Middle frontal gyrus (tissue), 1 donor: ENCODE measurements at regions not wholly inside any gene's neighbourhood (a gene's known extent, or its start where the extent isn't known, plus 50 kb on each side); places are given as distances from the start of the nearest gene placed in this dataset.
"Not testable (repeated sequence)": the region's sequence is repeated elsewhere in the genome, so short reads cannot be mapped to it uniquely, and the experiment has no call there.

Experiments used
- DNase-seq: peaks from one replicate; pipeline ENCODE4 v3.0.0-alpha.2; 2015; ENCODE audit warnings: low spot score; ENCODE audit errors: extremely low spot score

DNA sequence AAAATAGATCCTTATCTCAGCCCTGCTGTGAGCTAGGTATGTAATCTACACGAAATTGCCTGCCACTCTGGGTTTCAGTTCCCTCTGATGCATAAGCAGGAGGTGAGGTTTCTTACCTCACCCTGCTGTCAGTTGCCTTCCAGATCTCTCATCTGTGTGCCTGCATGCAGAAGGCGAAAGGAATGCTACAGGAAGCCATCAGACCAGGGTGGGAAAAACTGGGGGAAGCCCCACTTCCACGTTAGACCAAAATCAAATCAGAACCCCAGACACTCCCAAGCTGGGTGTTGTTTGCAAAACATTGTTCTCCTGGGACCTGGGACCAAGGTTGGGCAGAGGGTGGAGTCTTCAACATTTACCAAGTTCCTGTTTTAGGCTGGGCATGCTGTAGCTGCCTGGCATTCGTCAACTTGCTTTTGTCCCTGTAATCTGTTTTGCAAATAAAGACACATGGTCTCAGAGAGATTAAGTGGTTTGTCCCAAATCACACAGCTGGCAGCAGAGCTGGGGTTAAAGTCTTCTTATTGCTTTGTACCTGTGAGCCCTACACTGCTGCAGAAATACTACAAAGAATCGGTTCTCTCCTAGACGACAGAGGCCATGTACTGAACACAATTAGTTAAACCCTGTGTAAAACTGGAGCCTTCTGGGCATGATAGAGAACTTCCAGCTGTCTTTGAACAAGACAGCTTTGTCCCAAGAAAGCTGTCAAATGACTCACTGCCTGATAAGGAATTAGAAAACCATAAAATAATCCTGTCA is 389.7 kb upstream of the RUNX1 start:
- DNase-seq: no peak

DNA sequence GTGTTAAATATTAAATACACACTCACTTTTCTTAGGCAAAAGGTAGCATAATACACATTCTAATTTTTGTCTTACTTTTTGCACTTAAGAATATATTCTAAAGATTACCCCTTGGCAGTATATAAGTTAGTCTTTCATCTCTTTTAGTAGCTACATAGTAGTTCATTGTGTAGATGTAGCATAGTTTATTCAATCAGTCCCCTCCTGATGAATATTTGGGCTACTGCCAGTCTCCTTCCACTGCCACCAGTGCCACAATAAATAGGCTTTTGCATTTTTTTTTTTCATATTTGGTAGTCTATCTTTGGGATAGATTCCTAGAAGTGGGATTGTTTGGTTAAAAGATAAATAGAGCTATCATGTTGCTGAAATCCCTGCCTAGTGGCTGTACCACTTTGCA is 388.8 kb upstream of the RUNX1 start:
- no peak for DNase-seq

DNA sequence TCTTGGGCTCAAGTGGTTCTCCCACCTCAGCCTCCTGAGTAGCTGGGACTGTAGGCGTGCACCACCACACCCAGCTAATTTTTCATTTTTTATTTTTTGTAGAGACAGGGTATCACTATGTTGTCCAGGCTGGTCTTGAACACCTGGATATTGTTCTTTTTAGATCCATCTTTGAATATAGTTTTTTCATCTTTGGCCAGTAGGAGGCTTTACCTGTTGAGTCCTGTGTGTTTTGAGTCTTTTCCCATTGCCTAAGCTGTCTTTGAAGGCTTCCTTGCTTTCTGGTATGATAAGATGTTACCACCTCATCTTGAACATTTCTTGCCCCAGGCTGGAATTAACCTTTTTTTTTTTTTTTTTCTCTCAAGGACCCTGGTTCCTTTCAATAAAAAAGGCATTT is 387.8 kb upstream of the RUNX1 start:
- no peak for DNase-seq

DNA sequence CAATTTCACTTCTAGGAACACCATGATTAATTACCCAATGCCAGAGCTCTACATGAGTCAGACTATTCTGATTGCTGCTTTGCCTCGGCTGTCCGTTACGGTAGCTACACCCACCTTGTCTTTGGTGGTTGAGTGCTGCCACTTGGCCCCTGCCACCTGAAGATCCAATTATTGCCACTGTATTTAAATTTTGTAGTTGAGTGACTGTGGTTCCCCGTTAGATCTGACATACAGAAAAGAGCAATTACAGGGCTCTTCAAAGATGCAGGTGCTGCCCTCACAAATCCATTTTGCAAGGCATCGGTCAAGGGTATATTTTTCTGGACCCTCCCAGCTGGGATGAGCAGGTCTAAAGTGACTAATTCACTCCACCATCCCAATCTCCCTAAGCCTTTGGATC is 383.5 kb upstream of the RUNX1 start:
- not testable (repeated sequence) for DNase-seq

DNA sequence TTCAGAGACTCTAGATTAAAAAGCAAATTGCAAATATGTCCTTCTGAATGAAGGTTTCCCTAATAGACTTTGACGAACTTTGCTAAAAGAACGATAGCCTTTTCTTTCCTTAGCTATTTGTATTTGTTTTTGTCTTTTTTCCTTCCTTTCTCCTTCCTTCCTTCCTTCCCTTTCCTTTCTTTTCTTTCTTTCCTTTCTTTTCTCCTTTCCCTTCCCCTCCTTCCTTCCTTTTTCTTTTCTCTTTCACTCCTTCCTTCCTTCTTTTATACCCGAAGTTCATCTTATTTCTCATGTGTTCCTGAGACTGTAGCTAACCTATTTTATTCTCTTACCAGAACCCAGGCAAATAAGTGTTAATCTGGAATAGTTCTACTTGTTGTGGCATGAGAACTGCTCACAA is 381.2 kb upstream of the RUNX1 start:
- DNase-seq: no peak

DNA sequence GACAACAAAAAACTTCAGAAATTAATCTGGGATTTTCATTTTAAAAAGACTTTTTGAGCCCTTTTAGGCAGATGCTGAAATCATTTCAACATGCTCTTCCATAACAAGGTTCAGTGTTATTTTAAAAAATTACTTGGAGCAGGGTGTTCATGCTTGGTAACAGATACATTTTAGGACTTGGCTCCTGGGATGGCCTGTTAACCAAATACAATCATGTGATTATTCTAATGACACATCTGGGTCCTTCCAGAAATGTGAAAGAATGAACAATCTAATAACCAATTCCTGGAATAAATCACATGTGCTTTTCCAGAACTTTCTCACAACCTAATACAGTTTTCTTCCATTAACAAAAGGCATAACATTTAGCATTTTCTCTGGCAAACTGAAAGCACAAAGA is 379.8 kb upstream of the RUNX1 start:
- no peak for DNase-seq

DNA sequence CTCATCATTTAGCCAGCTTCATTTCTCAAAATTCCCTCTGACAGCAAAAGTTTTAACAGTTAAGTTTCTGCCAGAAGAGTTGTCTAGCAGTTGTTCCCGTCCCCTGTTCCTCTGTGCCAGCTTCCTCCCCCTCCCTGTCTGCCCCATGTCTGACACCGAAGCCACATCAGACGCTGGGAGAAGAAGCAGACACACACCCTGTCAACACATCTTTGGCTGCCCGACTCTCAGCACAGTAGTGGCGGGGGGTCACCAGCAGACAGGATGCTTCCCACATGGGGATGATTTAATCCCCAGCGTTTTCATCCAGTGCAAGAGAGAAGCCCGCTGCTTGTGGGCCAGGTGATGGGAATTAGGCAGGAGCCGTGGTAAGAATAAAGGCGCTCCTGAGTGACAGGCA is 379.4 kb upstream of the RUNX1 start:
- DNase-seq: no peak

DNA sequence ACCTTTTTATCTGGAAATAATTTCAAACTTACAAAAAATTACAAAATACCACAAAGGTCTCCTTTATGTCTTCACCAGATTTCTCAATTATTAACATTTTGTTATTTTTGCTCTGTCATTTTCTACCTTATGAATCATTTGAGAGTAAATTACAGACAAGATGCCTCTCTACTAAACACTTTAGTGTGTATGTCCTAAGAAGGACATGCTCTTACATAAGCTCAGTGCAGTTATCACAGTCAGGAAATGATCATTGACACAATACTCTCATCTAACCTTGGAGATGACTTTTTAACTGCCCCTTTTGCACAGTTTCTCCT is 378.9 kb upstream of the RUNX1 start:
- DNase-seq: no peak

DNA sequence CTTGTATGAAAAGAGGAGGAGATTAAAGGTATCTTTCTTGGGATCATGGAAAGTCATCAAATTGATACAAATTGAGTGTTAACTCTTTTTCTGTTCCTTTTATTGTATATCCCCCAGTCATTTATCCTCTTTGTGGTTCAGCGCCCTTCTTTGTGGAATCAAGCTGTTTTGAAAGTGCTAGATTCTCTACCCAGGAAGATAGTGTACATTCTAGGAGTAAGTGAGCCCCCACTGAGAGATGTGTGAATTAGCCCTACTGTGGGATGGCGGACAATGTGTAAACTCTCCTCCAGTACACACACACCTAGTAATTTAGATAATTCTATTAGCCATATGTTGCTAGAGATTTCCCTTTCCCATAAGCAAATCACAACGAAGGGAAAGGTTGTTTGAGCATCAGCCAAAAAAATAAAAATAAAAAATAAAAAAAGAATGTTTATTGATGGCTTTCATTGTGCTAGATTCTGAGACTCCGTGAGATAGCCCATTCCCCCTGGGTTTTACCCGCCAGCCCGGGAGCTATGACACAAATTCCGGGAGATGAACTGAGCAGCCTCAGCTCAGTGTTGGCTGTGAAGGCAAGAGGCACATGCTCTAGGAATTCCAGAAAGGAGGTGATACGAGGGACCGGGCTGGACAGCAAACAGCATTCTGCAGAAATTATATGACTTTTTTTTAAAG is 378.4 kb upstream of the RUNX1 start:
- DNase-seq: no peak

DNA sequence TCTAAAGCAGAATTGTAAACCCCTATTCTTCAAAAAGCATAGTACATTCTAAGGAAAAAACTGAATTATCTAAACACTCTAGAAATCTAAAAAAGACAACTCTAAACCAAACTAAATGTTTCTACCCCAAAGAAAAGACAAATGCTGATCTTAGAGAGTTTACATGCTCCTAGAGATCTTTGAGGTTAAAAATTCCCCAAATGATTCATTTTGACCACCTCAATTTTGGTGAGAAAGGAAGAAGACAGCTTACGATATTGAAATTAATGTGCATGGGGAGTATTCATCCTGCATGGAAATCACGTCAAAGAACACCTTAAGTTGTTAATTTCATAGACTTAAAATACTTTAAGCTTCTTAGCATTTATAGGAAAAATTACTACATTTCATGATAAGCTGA is 377.8 kb upstream of the RUNX1 start:
- no peak for DNase-seq

DNA sequence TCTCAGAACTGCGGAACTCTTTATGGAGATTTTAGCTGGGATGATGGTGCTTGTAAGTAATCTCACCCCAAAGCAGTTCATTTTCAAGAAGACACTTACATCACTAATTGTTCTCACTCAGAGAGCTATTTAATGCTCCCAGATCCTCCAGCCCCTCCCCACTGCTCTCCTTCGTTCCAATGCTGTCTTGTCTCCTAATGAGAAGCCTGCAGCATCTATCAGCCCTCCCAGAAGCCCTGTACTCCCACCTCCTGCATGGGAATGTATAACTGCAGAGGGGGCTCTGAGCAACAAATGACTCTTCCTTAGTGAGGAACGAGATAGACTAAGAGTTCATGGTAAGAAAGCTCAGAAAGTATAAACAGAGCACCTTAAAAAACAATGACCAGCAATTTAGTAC is 377.4 kb upstream of the RUNX1 start:
- DNase-seq: no peak

DNA sequence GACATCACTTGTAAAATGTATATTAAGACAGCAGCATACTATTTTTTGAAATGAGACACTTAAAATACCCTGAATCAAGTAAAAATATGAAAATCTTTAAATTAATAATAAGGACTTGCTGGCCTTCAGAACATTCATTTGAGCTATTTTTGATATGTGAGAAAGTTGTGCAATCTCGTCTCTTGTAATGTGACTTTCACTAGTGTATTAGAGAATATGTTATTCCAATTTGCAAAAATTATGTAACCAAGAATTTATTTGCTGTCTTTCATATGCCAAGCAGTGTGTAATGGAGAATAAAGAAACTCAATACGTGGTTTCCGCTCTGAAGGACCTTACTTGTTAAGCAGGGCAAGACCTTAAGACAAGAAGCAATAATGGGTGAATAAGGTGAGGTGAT is 375.0 kb upstream of the RUNX1 start:
- DNase-seq: no peak

DNA sequence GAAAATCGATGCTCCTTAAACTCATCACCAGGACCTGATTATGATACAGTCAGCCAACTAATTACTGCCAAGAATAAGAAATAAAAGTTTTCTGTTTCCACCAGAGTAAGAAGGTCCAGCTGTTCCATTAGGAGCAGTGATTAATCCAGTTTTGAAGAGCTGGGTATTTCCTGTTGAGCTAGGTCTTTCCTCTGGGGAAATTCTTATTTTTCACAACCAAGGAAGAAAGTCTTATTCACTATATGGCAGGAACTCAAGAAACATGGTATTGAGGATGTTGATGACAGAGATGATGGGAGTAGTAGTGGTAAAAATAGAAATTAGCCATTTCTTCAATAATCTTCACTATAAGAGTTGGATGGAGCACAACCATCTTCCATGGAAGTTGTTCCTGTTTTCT is 374.6 kb upstream of the RUNX1 start:
- DNase-seq: no peak

DNA sequence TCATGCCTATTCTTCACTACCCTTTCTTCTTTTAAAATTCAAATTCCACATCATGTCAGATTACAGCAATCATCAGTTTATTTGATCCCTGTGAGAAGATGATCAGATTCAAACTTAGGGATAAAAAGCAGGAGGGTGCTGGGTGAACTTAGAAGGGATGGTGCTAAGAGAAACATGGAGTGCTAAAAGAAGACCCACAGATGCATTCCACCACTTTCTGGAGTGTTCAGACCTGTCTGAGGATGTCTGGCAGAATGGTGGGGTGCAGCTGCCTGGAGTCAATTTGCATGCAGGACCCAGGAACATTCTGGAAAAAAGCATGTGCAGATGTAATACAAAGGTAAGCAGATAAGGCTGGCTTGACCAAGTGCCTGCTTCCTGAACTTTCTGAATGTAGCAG is 372.9 kb upstream of the RUNX1 start:
- DNase-seq: no peak

DNA sequence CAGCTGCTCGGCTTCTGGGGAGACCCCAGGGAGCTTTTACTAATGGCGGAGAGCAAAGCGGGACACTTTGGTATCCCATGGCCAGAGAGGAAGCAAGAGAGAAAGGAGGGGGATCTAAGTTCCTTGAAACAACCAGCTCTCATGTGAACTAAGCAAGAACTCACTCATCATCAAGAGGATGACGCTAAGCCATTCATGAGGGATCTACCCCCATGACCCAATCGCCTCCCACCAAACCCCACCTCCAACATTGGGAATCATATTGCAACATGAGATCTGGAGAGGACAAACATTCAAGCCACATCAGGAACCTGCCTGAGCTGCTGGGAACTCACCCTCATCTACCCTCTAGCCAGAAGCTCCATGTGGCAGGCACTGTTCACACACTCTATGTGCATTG is 372.1 kb upstream of the RUNX1 start:
- DNase-seq: no peak

DNA sequence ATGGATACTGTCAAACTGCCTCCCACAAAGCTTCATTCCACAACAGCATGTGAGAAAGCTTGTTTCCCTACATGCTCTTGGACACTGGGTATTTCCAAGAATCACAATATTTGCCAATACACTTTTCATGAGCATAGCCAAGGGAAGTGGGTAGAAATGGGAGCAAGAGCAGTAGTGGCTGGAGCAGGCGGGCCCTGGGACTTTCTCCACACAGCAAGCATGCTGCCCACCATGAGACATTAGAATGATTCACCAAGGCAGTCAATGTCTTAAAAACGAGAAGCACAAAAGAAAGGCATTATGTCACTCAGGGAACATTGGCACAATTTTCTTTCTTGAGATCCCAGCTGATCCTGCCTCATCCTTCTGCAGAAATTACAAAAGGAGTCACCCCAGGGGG is 371.6 kb upstream of the RUNX1 start:
- no peak for DNase-seq

DNA sequence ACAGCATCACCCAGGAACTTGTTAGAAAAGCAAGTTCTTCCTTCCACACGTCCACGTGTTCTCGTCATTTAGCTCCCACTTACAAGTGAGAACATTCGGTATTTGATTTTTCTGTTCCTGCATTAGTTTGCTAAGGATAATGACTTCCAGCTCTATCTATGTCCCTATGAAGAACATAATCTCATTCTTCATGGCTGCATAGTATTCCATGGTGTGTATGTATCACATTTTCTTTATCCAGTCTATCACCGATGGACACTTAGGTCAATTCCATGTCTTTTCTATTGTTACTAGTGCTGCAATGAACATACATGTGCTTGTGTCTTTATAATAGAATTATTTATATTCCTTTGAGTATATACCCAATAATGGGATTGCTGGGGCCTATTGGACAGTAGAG is 368.7 kb upstream of the RUNX1 start:
- DNase-seq: no peak

DNA sequence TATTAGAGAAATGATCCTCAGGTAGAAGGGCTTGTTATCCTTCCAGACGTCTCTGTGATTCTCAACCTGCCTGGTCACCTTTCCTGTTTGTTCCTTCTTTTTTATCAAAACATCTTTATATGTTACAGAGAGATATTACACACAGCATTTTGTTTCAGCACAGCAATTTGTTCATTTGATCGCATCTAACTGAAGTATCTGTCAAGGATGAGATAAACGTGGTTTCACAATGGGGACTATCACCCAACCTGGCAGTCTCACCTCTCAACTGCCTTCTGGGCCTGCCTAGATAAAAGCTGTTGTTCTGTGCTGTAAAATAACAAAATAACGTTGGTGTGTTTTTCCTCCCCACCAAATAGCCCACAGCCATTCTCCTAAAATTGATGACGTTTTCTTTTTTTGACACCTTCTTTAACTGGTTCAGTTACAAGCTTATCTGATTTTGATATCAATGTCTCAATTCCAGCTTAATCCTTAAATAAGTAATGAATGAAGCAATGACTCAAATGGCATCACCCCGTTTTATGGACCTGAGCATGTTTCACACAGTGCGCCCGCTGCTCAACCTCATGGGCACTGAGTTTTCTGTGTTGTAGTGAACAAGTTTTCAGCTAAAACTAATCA is 367.9 kb upstream of the RUNX1 start:
- DNase-seq: no peak

DNA sequence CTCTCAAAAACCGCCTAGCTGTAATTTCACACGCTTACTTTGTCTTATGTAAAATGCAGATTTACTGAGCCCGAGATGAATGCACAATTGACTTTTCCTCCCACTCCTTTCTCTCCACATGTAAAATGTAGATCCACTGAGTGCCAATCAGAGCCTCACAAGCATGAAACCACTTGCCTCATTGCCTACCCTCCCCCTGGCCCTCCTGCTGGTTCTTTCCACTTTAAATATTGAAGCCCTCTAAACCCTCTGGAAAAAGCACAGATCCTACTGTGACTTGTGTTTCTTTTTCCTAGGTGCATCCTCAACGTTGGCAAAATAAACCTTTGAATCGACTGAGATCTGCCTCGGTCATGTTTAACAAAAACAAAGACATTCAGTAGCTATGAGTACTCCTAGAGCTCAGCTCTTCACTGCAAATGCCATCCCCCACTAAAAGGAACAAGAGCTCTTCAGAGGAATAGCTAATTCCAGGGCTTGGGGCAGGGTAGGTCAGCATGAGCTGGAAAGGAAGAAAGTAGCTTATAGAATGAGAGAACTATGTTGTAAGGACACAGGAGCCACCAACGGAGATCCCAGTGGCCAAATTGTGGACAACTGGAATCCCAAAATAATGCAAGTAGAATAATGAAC is 365.5 kb upstream of the RUNX1 start:
- DNase-seq: no peak

DNA sequence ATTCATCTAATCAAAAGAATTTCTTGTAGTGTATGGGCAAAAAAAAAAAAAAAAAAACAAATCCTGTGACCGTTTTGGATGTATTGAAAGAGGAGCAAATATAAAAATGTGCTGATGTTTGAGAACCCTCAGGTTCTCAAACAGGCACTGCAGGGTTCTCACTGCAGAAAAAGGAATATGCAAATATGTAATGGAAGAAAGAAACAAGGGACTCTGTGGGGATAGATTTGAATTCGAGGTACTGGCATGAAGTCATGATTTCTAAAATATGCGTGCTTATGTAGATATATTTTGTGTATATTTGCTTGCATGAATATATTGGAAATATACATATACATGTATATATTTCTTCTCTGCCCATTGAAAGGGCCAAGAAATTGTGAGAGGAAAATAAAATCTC is 365.0 kb upstream of the RUNX1 start:
- DNase-seq: no peak

DNA sequence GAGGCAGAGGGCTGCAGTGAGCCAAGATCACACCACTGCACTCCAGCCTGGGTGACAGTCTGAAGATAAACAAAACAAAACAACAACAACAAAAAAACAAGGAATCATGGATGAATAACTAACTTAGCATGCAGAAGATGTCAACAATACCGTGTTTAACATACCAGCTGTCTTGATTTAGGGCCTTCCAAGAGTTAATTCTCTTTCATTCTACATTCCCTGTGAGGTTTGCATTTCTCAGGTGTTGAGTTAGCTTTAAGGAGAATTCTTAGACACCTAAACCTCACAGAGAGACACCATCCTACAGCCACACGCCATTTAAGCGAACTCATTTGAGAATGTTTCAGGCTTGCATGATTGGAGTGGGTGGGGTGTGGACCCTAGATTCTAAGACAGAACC is 363.1 kb upstream of the RUNX1 start:
- DNase-seq: no peak

DNA sequence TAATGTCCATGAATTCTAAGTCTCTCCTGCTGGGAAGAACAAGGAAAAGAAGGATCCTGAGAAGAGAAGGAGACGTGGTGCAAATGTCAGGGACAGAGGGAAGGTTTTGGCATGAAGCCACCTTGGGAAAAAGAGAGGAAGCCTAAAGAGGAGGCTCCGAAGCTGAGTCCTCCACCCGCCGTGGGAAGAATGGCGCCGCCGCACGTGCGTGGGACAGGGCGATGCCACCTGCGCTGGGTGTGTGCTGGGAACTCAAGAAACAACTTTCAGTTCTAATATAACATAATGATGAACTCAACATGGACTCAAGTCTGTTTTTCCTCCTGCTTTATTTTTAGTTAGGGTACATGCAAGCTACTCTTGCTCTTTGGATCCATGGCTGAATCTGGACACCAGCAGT is 362.3 kb upstream of the RUNX1 start:
- DNase-seq: no peak

DNA sequence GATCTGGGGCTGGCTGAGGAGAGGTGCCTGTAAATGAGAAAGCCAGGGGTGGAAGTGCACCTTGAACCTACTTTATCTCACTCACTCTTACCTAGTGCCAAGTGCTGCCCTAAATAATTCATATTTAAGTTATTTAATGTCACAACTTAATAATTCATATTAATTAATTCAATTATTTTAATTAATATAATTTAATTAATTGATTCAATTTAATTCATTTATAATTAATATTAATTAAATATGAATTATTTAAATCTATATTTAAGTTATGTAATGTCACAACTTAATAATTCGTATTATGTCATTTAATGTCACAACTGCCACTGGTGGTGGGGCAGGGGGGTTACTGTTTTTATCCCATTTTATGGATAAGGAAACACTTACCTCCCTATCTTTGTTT is 361.6 kb upstream of the RUNX1 start:
- no peak for DNase-seq
